GM21825 (cell line): ENCODE measurements at regions not wholly inside any gene's neighbourhood (a gene's known extent, or its start where the extent isn't known, plus 50 kb on each side); places are given as distances from the start of the nearest gene placed in this dataset.
"Not testable (repeated sequence)": the region's sequence is repeated elsewhere in the genome, so short reads cannot be mapped to it uniquely, and the experiment has no call there.

ENCODE experiments used
- ATAC-seq: cut with Tn5 transposase; IDR thresholded peaks from one replicate; pipeline ENCODE4 v1.9.1; 2021; ENCODE audit warnings: mild to moderate bottlenecking, moderate library complexity; ENCODE audit not compliant: unreplicated experiment

DNA sequence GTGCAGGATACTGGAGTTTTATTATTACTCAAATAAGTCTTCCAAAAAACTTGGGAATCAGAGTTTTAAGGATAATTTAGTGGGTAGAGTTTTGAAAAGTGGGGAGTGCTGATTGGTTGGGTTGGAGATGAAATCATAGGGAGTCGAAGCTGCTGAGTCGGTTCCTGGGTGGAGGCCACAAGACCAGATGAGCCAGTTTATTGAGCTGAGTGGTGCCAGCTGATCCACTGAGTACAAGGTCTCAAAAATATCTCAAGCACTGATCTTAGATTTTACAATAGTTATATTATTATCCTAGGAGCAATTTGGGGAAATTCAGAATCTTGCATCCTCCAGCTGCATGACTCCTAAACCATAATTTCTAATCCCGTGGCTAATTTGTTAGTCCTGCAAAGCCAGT, 804.9 kb upstream of the SEMA6A start:
- no peak for ATAC-seq

DNA sequence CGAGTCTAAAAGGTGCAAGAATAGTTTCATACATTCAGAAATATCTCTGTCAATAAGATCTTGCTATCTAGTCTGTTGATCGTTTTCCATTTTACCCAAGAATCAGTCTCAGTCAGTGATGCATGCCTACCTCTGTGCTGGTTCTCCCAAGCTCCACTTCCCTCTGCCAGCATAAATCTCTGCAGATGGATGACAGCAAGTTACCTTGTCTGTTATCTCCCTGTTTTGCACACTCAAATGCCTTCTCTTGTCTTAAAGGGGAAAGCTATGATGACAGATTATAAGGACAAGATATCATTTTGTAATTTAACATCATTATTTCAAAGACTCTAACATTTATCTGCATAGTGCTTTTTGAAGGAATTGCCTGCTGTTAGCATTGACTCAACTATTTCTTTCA, 802.1 kb upstream of the SEMA6A start:
- no peak for ATAC-seq

DNA sequence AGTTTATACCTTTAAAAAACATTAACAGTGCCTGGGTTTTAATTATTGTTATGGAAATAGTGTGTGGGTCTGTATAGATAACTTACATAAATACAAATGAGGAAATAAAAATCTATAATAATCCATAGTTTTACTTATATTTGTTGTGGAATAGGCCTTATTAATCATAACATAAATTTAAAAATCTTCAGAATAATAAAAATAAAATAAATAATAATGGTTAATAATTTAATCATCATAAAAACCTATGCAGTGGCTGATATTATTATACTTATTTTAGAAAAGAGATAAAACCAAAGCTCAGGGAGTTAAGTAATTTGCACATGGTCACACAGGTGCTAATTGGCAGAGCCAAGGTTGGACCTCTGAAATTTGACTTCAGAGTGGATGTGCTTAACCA, 785.3 kb upstream of the SEMA6A start:
- ATAC-seq = no peak

DNA sequence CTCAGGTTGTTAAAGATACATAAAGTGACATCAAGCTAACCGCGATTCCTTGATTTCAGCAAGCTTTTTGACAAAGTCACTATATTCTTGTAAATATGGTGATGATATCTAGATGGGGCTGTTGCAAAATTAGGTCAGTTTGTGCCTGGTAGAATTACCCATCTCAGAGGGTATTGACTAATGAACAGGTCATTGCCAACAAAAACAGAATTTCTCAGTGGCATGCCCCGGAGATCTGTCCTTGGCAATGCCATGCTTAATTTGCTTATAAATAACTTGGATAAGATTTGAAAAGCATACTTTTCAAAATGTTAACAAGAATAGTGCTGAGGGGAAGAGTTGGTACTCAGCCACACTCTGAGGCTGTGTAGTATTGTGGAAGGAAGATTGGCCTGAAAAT, 783.3 kb upstream of the SEMA6A start:
- no peak for ATAC-seq

DNA sequence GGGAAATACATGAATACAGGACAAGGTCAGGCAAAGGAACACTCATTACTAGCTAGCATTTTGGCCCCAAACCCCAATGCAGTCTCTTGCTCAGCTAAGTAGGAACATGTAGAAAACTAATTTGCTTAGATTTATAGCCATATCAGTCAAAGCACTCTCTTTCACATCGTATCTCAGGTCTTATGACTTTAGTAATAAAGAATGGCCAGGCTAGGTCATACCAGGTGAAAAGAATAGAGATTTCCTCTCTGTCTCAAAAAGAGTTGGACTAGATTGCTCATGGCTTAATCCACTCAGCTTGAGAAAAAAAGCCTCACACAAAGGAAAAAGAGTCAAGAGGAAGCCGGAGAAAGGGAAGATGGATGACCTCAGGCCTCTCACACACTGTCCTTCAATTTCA, 772.7 kb upstream of the SEMA6A start:
- ATAC-seq = no peak

DNA sequence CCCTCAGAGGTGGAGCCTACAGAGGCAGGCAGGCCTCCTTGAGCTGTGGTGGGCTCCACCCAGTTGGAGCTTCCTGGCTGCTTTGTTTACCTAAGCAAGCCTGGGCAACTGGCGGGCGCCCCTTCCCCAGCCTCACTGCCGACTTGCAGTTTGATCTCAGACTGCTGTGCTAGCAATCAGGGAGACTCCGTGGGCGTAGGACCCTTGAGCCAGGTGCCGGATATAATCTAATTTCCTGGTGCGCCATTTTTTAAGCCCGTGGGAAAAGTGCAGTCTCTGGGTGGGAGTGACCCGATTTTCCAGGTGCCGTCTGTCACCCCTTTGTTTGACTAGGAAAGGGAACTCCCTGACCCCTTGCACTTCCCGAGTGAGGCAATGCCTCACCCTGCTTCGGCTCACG, 769.1 kb upstream of the SEMA6A start:
- ATAC-seq = not testable (repeated sequence)

DNA sequence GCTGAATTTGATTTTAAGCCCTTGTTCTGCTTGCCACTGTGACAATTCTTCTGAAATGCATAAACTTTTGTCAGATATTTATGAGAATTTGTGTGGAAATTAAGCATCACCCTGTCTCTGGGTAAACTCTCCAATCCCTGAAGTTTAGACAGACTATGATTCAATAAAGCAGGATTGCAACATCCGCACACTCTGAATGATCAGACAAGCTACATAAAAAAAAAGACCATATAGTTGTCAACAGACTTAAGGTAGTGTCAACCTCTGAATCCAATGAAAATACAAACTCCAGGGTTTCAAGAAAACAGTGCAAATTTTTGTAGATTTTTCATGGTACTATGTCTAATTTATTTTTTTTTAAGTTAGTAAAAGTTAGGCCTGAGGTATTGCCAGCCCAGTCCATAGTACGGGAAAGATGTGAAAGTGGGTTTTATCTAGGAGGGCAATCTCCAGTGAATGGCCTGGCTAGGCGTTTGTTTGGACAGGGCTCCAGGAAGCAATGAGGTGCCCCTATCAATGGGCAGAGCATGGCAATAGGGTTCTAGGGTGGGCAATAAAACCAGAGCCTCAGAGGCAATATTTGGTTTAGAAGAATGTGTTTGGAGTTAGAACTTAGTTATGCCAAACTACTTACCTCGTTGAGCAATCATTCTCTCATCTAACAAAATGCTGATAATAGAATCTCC, 762.6 kb upstream of the SEMA6A start:
- no peak for ATAC-seq

DNA sequence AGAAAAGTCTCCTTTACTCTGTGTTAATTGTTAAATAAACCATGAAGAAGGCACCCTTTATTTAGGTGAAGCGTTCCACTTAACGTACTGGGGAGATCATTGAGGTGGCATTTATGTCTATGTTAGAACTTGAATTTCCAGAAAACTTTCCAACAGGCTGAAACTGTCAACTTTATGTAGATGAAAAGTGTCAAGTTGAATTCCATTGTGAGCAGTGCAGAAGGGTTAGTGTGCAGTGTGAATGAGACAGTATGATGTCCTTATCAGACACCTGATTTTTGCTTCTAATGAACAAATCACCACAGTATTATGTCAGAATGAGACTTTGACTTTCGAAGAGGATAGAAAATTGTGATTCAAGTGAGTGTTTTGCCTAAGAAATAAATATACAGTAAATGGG, 761.6 kb upstream of the SEMA6A start:
- no peak for ATAC-seq

DNA sequence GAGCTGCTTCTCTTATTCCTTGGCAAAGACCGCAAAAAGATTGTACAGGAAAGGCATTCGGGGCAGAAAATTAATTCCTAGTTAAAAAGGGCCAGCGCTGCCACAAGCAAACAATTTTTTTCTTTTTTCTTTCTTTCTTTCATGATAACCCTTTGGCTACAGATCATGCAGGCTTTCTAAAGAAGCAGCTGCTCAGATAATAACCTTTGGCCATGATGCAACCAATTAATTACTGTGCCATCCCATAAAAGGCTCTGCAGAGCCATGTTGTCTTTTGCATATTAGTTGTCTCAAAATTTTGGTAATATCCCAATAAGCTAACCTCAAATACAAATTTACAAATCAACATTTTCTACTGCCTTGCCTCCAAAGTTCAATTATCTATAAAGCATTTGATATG, 758.4 kb upstream of the SEMA6A start:
- no peak for ATAC-seq

DNA sequence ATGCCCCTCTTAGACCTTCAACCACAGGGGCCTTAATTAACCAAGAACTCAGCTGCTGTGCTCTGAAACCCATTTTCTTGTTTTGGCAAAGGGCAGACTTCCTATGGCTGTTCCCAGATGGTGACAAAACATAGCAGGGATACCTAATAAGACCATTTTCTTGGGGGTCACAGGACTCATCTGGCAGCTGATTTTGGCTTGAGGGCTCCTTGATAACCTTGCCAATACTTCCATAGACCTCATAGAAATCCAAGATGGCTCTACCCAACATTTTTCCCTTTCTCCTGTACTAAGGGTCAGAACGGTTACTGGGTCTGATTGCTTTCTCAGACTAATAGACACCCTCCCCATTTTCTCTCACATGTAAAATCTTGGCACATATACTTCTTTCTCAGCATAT, 757.7 kb upstream of the SEMA6A start:
- no peak for ATAC-seq

DNA sequence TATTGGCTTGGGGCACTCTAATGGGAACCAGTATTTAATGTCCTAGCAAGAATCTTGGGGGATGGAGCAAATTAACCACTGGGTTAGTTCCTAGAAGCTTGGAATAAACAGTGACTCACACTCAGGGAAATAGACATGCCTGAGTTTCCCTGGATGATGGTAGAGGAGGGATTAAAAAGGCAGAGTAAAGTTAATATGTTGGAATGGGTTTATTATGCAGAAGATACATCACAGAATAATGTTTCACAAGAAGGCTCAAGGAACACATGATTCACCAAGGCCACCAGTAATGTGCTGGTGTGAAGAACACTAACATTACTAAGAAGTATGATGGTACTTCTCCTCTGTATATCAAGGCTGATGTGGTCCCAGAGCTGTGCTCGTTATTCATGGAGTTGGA, 752.9 kb upstream of the SEMA6A start:
- no peak for ATAC-seq

DNA sequence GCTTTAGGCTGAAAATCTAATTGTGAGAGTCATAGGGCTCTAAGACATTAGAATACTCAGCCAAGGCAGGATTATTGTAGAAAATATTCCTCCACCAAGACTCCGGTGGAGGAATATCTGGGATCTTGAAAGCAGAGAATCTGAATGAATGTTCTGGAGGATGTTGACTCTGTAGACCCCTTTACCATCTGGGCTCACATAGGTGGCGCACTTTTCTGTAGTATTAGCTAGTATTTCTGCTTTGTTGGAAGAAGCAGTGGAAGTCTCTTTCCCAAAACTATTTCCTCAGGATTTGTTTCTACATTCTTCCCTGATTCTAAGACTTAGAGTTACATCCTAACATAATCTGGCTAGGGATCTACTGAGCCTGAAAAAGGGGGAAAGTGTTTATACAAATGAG, 752.4 kb upstream of the SEMA6A start:
- ATAC-seq = no peak

DNA sequence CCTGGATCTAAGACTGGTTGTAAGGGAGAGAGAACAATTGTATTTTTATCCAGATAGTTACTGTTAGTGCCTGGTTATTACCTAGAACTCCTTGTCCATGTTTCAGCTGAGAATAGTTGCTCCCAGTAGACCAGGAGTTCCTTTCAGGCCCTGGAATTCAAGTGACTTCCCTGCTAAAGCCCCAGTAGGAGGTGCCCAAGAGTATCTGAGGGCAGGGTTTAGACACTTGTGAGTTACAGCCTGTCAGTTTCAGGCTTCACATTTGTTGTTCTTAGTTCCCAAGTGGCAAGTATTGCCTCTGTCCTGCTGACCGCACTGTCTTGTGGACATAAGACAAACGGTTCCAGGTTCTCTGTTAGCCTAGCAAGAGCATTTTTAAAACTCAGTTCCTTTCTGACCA, 743.9 kb upstream of the SEMA6A start:
- no peak for ATAC-seq

DNA sequence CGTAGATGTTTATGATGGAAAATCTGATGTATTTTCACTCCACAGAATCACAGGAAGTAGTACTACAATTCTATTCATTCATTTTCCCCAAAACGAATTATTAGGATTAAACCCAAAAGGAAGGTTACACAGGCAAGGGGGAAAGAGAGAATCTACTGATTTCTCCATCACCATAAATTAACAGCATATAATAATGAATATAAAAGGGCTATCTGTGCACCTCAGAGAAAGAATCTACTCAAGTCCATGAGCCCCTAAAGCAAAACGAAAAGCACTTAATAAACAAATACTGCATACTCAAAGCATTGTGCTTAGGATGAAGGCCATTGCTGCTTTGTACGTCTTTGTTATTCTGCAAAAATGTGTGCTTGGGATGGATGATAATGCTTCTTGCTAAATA, 740.5 kb upstream of the SEMA6A start:
- ATAC-seq = no peak

DNA sequence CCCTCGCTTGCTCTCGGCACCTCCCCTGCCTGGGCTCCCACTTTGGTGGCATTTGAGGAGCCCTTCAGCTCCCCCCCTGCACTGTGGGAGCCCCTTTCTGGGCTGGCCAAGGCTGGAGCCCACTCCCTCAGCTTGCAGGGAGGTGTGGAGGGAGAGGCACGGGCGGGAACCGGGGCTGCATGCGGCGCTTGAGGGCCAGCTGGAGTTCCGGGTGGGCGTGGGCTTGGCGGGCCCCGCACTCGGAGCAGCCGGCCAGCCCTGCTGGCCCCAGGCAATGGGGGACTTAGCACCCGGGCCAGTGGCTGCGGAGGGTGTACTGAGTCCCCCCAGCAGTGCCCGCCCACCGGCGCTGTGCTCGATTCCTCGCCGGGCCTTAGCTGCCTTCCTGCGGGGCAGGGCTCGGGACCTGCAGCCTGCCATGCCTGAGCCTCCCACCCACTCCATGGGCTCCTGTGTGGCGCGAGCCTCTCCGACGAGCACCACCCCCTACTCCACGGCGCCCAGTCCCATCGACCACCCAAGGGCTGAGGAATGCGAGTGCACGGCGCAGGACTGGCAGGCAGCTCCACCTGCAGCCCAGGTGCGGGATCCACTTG, 730.0 kb upstream of the SEMA6A start:
- ATAC-seq = not testable (repeated sequence)

DNA sequence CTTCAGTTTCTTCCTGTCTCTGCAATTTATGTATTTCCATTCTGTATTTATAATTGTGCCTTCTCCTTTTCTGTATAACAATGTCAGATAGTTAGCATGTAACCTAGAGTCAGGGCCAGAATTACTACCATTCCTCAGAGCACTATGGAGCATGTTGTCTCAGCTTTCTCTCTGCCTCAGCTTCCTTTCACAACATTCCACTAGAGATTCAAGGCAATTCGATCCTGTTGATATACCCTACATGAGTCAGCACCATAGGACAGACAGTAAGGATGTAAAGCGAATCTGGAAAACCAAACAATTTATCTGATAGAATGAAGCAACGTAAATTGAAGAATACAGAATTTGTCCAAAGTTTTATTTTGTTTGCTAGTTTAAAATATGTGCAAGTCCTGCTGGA, 728.3 kb upstream of the SEMA6A start:
- ATAC-seq = no peak

DNA sequence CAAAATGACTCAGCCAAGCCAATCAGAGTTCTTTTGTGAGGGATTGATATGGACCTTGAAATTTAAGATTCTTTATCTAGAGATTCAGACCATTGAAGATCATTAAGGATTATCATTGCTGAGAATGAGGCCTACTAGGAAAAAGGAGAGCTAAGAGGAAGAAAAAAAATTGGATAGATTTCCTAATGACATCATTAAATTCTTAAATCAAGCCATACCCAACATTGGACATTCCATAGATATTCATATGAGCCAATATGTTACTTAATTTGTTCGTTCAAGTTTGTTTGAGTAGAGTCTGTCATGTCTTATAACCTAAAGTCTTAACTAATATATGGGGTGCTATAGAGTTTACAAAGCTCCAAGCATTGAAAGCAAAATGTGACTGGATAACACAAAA, 727.9 kb upstream of the SEMA6A start:
- no peak for ATAC-seq

DNA sequence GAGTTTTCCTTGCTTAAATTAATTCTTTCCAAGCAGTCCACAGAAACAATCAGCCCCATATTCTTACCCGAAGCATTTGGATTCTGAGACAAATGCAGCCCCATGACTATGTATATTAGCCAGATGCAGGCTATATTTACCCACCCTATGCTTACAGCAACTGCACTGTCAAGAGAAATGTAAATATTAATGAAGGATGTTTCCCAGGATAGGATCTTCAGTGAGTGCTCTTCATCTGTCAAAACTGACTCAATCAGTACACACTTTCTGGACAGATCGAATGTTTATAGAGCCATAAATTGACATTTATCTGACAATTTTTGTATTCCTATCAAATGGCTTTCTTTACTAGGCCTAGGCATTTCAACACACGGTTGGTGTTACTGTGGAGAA, 725.3 kb upstream of the SEMA6A start:
- no peak for ATAC-seq

DNA sequence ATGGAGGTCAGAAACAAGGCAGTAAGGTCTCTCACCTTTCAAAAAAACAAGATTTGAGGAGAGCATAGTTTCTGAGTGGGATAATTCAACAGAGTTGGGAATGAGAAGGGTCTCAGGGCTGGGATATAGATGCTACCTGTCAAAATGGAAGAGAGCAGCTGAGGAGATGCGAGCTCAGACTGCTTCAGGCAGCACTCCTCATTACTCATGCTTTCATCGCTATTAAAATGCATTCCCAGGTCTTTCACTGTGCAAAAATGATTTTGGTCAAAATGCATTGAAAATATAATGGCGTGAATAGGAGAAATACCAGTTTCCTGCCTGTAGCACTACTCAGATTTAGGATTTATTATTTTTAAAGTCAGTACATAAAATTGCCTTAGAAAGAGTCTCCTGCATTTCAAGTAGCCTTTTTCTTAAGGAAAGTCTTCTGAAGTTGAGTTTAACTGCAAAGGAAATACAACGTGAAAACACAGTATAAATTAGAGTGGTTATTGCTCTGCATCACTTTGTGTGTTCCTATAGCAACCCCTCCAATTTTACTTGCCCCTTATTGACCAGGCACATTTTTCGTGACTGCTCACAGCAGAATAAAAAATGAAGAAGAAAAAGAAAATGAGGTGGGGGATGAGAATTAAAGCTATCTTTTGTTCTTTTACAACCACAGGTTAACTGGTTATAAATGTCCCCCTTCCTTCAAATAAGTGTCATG, 724.8 kb upstream of the SEMA6A start:
- no peak for ATAC-seq

DNA sequence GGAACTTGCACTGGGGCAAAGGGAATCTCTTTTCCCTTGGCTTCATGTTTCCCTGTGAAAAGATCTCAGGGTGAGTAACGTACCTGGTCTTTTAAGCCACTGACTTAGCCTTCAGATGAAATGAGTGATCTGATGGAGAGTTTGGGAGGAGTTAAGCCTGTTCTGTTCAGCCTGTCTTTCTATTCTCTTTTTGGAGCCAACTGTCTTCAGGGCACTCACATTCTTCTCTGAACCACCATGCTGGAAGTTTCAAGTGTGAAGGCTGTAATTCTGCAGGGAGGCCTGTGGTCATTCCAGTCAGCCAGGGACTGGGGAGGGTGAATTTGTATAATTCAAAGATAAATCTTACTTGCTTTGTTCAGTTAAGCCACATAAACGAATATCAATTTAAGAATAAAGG, 722.2 kb upstream of the SEMA6A start:
- no peak for ATAC-seq

DNA sequence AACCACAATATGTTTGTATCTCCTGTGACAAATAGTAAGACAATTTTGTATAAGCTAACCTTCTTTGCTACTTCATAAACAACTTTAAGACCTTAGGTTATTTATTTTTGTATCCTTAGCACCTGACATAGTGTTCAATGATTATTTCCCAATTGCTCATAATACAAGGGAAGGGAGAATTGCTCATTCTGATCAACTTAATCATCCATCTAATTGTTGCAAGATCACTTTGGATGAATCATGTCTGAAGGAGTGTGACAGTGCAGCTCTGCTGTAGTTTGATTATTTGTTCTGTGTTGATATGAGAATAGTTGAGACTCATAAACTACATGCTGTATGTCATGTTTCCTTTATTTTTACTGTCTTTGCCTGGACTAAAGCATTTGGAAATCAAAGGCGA, 721.3 kb upstream of the SEMA6A start:
- ATAC-seq = no peak

DNA sequence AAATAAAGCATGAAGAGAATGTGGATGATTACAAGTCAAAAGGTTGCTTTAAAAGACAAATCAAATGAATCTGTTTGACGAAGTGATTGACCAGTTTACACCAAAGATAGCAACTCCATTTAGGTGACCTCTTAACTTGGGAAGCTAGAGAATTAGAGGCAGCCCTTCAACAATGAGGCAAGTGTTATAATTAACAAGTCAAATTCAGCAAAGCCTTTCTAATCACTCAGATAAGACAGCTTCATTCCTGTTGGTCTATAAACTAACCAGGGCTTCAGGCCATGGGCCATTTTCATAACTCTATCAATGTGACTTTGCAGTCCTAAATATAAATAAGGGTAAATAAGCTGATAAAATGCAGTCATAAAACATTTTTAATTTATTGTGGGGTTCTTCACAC, 712.2 kb upstream of the SEMA6A start:
- no peak for ATAC-seq

DNA sequence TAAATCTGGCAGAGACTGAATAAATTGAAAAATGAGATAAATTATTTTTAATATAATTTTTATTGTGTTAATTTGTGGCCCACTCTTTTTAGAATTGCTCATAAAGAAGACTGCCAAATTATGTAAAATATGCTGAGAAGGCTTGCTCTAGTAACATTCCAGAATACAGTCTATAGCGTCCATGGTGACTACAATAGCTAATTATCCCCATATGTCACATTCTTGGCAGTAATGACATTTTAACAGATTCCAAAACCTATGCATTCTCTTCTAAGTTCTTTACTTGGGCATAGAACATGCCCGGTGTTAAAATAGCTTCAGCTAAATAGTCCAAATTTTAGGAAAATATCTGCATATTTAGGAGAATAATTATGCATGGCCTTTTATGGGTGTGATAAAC, 697.0 kb upstream of the SEMA6A start:
- ATAC-seq = no peak
